Effector CD8-positive, alpha-beta T cell (primary cell): ENCODE measurements at regions not wholly inside any gene's neighbourhood (a gene's known extent, or its start where the extent isn't known, plus 50 kb on each side); places are given as distances from the start of the nearest gene placed in this dataset.
"Not testable (repeated sequence)": the region's sequence is repeated elsewhere in the genome, so short reads cannot be mapped to it uniquely, and the experiment has no call there.

Source experiments
- DNase-seq: peaks from one replicate; lab custom pipeline; 2025; lab: John Stamatoyannopoulos, UW

DNA sequence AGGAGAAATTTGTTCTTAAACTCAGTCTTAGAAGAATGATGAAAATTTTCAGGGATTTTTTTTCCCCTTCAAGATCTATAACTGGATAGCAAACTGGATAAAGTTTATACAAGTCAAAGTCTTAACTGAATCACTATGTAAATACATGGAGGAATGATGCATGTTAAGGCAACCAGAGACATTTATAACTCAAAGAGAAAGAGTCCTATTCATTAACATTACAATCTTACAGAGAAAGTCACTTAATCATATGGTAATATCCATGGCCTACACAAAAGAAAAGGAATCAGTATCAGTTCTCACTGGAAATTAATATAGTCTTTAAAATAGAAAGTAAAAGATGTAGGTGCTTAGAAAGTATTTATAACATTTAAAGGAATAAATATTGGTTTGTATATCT is 869.1 kb downstream of the TBL1XR1 start:
- DNase-seq: no peak

DNA sequence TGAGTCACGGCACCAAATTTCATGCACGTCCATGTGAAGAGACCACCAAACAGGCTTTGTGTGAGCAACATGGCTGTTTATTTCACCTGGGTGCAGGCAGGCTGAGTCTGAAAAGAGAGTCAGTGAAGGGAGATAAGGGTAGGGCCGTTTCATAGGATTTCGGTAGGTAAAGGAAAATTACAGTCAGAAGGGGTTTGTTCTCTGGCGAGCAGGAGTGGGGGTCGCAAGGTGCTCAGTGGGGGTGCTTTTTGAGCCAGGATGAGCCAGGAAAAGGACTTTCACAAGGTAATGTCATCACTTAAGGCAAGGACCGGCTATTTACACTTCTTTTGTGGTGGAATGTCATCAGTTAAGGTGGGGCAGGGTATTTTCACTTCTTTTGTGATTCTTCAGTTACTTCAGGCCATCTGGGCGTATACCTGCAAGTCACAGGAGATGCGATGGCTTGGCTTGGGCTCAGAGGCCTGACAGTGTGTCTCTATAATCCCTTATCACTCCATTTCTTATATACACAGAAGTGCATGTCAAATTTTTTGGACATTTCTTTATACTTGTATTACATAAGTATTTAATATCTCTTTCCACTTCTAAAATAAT is 870.3 kb downstream of the TBL1XR1 start:
- not testable (repeated sequence) for DNase-seq

DNA sequence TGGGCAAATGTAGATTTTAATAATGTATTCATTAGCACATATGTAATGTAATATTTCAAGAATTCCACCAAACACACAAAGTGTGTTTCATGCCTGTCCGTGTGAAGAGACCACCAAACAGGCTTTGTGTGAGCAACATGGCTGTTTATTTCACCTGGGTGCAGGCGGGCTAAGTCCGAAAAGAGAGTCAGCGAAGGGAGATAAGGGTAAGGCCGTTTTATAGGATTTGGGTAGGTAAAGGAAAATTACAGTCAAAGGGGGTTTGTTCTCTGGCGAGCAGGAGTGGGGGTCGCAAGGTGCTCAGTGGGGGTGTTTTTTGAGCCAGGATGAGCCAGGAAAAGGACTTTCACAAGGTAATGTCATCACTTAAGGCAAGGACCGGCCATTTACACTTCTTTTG is 875.8 kb downstream of the TBL1XR1 start:
- DNase-seq: not testable (repeated sequence)

DNA sequence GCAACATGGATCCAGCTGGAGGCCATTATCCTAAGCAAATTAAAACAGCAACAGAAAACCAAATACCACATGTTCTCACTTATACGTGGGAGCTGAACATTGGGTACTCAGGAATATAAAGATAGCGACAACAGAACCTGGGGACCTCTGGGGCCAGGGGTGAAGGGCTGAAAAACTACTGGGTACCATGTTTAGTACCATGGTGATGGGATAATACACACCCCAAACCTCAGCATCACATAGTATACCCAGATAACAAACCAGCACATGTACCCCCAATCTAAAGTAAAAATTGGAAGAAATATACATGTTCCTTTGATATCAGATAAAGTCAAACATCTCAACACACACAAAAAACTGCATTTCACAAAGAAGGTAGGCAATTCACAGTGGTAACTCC is 876.2 kb downstream of the TBL1XR1 start:
- no peak for DNase-seq

DNA sequence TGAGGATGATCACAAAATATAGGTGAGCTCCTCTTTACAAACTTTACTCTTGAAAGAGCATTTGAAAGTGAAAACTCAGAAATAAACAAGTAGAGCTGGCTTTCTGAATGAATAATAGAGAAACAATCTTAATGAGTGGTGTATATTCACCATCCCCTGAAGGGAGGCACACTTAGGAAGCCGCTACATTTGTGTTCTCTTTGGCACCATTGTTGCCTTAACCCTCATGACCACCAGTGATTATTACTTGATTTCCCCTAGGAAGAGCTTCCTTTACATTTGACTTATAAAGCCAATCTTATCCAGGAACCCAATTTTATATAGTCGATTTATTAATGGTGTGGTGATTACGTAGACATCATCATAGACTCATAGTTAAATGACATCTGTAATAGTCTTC is 883.9 kb downstream of the TBL1XR1 start:
- no peak for DNase-seq

DNA sequence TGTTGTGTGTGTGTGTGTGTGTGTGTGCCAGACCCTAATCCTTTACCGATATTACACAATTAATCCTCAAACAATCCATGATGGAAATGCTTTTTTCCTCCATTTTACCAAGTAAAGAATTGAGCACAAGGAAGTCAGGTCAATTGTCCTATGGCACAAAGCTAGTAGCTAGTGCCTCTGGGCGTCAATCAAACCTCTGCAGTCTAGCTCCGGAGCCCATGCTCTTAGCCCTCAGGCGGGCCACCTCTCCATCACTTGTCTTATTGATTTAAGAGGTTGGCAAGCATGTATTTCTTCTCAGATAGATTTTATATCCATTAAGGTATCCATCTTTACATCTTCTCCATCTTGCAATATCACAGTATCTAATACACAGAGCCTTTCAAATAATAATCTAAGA is 886.6 kb downstream of the TBL1XR1 start:
- no peak for DNase-seq

DNA sequence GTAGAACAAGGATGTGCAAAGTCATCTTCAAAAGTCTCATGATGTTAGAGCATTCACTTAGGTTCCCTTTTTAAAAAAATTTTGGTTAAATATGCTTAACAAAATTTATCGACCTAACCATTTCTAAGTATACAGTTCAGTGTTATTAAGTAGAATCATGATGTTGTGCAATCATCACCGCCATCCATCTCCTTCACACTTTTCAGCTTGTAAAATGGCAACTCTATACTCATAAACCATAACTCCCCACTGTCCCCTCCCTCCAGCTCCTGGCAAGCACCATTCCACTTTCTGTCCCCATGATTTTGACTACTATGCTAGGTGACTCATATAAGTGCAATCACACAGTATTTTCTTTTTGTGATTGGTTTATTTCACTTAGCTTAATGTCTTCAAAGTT is 895.0 kb downstream of the TBL1XR1 start:
- no peak for DNase-seq

DNA sequence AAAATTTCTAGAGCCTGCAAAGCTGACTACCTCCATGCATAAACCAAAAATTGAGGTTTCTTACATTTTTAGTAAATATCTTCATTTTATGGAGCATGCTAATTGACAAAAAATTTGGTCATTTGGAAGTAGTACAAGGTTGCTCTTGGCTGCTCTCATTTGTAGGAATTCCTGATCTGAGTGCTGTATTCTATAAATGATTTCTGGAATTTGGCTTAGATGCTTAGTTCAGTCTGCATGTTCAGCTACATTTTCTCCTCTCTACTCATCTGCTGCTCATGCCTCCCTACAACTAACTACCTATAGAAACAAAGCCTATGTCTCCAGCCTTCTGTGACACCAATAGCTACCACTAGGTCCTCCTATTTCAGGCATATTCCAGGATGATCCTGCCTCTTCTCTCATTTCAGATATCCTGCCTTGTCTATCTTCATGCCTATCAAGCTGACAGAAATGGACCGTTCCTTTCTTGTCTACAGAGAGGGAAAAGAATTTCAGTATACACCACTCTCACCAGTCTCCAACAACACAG is 901.1 kb downstream of the TBL1XR1 start:
- DNase-seq: no peak

DNA sequence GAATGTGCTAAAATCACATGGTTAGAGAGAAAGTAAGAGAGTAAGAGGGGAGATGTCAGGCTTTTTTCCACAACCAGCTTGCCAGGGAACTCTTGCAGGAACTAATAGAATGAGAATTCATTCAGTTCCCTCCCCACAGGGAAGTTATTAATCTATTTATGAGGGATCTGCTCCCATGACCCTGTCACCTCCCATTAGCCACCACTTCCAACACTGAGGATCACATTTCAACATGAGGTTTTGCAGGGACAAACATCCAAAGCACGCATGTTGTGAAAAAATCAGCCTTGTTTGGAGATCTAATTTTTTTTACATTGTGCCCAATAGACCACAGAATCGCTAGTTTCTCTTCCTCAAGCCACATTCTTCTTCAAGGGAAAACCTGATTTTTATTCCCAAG is 904.0 kb downstream of the TBL1XR1 start:
- no peak for DNase-seq

DNA sequence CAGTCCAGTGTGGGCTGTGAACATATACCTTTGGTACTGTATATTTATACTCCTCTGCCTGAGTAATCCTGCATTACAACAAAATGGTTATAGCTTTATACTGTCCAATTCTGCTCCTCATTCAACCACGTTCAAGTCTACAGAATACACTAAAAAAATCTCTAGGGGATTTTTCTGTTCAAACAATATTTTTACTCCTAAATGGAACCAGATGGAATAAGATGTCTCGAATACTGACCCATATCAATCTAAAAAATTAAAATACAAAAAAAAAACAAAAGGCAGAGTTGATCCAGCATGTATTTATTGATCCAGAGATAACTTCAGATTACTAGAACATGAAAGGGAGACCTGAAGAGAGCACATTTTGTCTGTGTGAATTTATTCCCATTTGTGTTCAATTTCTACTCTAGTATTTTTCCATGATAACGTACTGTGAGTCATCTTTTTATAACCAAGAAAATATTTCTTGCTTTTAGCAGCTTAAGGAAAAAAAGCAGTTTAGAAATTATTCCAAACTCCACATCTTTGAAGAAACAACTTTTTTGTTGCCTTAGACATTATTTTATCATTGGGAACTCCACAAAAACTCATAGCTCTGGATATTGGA is 910.7 kb downstream of the TBL1XR1 start:
- DNase-seq: no peak

DNA sequence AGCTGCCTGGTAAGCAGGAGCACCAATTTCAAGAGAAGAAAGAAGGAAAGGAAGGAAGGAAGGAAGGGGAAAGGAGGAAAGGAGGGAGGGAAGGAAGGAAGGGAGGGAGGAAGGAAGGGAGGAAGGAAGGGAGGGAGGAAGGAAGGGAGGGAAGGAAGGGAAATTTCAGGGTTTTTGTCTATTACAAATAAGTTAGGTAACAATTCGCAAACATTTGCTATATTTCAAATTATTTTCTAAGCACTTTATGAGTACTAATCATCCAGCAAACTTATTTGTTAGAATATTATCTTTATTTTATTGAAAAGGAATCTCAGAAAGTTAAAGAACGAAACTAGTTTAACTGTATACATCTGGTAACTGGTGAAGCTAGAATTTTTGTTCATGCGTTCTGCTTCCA is 921.7 kb downstream of the TBL1XR1 start:
- no peak for DNase-seq

DNA sequence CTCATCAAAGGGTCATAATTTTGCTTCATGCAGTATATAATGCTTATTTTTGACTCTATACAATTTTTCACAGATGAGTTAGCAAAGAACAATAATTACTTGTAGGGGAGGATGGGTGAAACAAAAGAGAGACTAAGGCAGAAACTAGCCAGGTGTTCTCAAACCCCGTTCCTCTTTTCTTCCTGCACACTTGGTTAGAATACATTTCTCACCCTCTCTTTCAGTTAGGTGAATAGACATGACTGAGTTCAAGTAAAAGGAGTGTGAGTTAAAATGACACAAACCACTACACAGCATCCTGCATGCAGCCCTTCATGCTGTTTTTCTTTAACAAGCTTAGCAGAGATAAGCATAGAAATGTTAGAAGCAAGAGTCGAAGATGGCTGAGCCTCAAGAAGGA is 922.2 kb downstream of the TBL1XR1 start:
- no peak for DNase-seq

DNA sequence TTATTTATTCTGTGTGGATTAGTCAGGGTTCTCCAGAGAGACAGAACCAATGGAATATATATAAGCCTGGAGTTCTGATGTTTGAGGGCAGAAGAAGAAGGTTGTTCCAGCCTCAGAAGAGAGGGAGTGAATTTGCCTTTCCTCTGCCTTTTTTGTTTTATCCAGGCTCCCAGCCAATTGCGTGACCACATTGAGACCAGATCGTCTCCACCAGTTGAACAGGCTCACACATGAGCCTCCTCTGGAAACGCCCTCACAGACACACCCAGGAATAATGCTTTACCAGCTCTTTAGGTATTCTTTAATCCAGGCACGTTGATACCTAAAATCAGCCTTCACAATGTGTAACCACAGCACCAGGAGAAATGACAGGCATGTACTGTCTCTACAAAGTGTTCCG is 923.1 kb downstream of the TBL1XR1 start:
- DNase-seq: no peak

DNA sequence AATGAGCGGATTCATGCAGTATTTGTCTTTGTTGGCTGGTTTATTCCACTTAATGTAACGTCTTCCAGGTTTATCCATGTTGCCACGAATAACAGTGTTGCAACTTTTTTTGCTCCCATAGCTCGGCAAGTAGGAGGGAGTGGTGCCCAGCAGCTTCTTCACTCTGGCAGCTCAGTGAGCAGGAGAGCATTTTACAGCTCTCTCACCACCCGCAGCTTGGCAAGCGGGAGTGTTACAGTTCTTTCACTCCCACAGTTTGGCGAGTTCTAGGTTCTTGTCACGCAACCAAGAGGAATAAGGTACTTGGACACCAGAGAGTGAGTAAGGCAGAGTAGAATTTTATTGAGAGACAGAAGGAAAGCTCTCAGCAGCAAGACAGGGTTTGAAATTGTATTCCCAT is 935.2 kb downstream of the TBL1XR1 start:
- no peak for DNase-seq

DNA sequence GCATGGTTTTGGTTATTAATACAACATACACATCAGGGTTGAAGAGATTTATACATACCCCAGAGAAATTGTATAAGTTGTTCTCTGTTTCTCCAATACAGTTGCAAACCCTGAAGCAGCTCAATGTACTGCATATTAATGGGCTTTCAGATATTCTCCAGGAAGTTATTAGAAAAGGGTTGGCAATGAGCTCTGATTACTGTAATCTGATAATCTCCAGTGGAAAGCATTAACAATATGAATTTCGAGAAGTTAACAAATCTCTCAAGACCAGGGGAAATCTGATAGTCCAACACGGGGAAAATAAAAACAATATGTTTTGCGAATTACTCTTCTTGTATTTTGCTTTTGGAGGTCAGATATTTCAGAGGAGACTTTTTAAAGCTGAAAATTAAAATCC is 950.1 kb downstream of the TBL1XR1 start:
- no peak for DNase-seq

DNA sequence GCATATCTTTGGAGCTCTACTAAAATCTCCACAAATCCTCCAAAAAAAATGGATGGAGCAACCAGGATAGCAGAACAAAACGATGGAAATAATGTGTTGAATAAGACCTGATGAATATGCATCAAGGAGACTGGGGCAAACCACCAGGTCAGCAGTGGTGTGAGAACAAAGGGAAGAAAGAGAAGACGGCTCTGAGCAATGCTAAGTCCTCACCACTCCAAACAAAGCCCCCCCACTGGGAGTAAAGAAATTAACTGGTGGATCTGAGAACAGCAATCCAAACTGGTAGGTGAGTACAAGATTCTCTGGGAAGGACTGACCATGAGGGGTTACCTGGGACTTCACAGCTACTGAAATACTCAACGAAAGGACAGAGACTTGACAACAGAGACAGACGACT is 977.3 kb downstream of the TBL1XR1 start:
- DNase-seq: no peak

DNA sequence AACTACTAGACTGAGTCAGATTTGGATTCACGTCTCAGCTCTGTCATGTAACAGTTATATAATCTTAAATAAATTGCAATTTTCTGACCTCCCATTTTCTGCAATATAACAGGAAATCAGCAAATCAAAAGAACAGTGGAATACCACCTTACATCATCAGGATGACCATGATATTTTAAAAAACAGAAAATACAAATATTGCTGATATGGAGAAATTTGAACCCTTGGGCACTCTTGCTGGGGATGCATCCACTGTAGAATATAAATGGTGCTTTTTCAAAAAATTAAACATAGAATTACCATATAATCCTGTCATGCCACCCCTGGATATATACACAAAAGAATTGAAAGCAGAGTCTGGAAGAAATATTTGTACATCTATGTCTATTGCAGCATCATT is 982.5 kb downstream of the TBL1XR1 start:
- no peak for DNase-seq

DNA sequence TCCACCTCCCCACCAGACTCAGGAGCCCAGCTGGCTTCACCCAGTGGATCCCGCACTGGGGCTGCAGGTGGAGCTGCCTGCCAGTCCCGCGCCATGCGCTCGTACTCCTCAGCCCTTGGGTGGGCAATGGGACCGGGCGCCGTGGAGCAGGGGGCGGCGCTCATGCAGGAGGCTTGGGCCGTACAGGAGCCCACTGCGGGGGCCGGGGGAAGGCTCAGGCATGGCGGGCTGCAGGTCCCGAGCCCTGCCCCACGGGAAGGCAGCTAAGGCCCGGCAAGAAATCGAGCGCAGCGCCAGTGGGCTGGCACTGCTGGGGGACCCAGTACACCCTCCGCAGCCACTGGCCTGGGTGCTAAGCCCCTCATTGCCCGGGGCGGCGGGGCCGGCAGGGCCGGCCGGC is 984.0 kb downstream of the TBL1XR1 start:
- DNase-seq: not testable (repeated sequence)

DNA sequence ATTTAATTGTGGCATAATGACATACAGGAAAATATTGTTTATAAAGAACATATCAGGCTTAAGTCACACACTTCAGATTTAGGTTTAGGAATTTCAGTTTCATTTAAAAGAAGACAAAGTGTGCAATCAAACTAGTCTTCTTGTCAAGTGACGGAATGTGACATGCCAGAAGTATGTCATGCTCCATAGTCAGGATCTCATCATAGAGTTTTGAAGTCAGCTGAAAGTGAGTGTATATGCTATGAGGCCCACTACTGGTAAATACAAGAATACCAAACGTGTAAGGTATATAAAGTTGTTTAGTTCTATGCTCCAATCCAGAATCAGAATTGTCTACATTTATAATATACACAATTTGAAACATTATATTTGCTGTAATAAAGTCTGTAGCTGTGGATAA is 988.4 kb downstream of the TBL1XR1 start:
- no peak for DNase-seq

DNA sequence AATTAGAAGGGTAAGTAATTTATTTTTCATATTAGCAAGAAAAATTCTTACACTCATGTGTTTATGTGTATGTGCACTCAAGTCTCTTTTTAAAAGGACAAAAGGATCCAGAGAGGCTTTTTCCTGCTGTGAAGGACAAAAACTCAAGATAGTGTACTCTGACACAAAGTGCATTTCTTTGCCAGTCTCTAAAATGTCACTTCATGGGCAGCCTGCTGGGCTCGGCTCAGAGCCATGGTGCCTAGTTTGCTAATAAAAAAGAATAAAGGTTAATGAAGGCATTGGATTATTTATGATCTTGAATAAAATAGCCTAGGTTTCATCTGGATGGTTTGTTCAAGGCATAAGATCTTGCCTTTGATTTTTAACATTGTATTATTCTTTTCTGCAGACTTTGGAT is 989.0 kb downstream of the TBL1XR1 start:
- DNase-seq: no peak

DNA sequence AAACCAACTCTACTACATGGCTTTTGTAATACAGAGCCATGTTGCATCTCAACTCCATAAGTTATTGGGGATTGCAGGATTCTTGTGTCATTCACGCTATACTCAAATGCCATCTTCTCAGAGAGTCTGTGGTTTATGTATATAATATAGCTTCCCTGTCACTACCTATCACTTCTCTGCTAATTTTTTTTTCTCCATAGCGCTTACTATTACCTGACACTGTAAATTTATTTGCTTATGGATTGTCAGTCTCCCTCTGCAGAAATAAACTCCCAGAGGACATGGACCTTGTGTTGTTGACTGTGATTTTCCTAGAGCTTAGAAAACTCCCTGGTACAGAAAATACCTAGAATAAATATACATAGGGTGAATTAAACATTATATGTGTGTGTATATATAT is 990.5 kb downstream of the TBL1XR1 start:
- no peak for DNase-seq

DNA sequence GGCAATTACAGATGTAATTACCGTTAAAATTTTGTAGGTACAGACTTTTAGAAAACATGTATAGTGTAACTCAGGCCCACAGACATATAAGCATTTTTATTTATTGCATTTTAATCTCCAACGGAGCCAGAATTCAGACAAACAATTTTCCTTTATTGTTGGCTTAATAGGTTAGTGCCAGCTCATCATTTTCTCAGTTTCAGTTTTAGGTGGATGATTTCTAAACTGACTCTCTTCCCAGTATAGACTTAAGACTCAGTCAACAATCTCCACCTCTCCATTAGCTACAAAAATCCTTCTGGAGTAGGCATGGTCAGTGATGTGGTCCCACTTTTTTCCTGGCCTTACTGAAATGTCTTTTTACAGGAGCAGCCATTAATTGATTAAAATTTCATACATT is 994.6 kb downstream of the TBL1XR1 start:
- no peak for DNase-seq

DNA sequence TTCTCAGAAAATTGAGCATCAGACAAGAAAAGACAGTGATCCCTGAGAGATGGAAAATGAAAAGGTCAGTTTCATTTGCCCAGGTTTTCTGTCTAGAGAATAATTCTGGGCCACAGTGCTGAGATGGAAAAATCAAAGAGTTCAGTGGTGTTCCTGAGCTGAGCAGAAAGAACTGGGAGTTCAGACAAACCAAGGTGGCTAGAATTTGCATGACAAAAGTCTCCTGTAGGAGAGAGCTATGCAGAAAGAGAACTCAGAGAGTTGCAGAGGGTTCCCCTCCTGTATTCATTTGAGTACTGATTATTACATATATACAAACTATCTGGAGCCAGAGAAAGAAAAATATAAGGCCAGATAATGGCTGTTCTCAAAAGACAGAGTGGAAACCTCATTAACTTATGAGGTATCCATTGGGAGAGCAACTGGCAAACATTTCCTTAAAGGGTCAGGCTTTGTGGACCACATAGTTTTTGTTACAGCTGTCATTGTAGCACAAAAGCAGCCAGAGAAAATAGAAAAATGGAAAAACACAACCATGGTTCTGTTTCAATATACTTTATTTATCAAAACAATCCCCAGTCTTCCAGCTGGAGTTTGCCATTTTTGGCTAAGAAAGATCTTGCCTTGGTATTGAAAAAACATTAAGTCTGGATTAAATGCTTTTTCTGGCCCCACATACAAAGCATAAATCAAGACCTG is 1004.1 kb downstream of the TBL1XR1 start:
- DNase-seq: no peak
